Islet precursor cell (in vitro differentiated cells): ENCODE measurements at regions not wholly inside any gene's neighbourhood (a gene's known extent, or its start where the extent isn't known, plus 50 kb on each side); places are given as distances from the start of the nearest gene placed in this dataset.

Experiments
- DNase-seq: peaks from one replicate; pipeline ENCODE4 v3.0.0-alpha.2; 2018

GRCh38 chr11:28571371-28571770 is 463.2 kb downstream of the METTL15 start:
- no peak for DNase-seq

GRCh38 chr11:28569106-28569505 is 460.9 kb downstream of the METTL15 start:
- no peak for DNase-seq

GRCh38 chr11:28566339-28567089 is 458.3 kb downstream of the METTL15 start:
- DNase-seq, result peak; percentile 99

- no peak for DNase-seq
These were observed 451.3 kb downstream of the METTL15 start for GRCh38 chr11:28559492-28559891.

DNA sequence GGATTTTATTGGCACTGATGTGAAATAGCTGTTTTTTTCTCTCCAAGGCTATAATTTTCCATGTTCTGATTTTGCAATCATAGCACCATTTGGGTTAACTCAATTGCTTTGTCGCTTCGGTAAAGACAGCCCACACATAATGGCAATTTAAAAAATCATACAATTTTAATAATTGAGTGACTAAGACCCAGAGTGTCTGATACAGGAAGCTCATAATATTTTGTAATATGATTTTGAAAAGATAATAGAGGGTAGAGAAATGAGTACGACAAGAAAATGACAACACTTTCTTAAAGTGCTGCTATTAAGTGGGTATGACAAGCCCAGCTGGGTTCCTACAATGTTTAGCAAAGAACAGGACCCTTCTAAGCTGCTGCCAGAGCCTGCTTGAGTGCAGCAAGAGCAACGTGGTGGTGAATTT is 439.1 kb downstream of the METTL15 start:
- no peak for DNase-seq

- DNase-seq, result no peak
These were observed 437.3 kb downstream of the METTL15 start for GRCh38 chr11:28545536-28545935.

GRCh38 chr11:28542561-28542960 is 434.4 kb downstream of the METTL15 start:
- no peak for DNase-seq

DNA sequence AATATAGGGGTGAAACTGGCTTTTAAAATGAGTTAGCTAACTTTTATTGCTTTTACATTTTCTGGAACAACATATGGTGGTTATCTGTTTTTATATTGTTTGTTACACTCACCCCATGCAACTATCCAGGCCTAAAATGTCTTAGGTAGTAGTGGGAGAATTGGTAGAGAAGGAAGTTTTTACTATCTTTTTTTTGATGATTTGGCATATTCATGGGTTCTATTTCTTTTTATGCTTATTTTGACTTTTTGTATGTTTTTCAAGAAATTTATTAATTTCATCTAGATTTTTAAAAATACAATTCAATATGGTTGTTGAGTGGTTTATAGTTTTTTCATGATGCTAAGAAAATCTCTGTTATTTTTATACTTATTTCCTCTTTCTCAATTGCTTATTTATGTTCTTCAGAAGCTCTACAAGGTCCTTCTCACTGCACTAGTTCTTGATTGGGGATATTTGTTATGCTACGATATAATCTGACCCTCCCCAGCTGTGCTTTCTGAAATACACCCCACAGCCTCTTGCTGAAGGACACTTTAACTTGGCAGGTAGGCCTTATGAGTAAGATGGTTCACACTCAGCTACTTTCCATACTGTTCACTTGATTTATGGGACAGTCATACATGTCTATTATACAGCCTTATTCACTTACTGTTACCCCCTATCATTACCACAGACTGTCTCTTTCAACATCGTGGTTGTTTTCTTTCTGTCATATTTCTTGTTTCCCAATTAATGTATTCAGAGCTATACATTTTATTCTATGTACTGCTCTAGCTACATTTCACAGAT is 431.2 kb downstream of the METTL15 start:
- no peak for DNase-seq

DNA sequence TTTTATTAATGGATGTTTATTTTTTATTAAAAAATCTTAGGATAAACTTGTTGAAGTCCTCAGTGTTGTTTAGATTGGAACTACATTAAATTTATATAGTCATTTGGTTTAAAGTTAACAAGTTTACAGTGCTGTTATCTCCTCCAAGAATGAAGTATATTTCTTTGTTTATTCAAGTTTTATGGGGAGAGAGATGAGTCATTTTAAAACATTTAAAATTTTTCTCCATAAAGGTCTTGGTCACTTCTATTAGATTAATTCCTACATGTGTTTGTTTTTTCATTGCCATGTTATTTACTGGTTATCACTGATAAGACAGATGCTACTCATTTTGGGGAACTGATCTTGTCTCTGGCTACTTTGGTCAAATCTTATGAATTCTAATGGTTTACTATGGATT is 429.6 kb downstream of the METTL15 start:
- DNase-seq, result no peak

GRCh38 chr11:28536504-28537267 is 428.5 kb downstream of the METTL15 start:
- DNase-seq, result no peak

DNA sequence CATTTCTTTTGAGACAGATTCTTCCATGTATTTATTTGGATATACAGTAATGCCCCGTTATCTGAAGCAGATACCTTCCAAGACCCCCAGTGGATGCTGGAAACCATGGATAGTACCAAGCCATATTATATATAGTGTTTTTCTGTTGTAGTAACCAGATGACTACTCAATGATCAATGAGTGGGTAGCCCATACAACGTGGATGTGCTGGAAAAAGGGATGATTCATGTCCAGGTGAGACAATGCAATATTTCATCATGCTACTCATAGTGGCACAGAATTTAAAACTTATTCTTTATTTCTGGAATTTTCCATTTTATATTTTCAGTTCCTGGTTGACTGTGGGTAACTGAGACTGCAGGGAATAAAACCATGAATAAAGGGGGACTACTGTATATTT is 427.5 kb downstream of the METTL15 start:
- DNase-seq, result no peak

GRCh38 chr11:28529540-28530410 is 421.6 kb downstream of the METTL15 start:
- DNase-seq, result no peak

GRCh38 chr11:28529046-28529445 is 420.9 kb downstream of the METTL15 start:
- no peak for DNase-seq

GRCh38 chr11:28528217-28528616 is 420.0 kb downstream of the METTL15 start:
- DNase-seq, result no peak

- no peak for DNase-seq
These were observed 418.2 kb downstream of the METTL15 start for GRCh38 chr11:28526406-28526751.

DNA sequence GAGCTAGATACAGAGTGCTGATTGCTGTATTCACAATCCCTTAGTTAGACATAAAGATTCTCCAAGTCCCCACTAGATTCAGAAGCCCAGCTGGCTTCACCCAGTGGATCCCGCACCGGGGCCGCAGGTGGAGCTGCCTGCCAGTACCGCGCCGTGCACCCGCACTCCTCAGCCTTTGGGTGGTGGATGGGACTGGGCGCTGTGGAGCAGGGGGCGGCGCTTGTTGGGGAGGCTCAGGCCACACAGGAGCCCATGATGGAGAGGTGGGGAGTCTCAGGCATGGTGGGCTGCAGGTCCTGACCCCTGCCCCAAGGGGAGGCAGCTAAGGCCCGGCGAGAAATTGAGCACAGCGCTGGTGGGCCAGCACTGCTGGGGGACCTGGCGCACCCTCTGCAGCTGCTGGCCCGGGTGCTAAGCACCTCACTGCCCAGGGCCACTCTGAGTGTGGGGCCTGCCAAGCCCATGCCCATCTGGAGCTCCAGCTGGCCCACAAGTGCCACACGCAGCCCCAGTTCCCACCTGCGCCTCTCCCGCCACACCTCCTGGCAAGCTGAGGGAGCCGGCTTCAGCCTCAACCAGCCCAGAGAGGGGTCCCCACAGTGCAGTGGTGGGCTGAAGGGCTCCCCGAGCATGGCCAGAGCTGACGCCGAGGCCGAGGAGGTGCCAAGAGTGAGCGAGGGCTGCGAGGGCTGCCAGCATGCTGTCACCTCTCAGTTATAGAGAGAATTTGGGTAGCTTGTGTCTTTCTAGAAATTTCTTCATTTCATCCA is 417.6 kb downstream of the METTL15 start:
- DNase-seq, result no peak

GRCh38 chr11:28524098-28524497 is 415.9 kb downstream of the METTL15 start:
- no peak for DNase-seq

- DNase-seq, result no peak
These were observed 412.9 kb downstream of the METTL15 start for GRCh38 chr11:28521075-28521474.

- DNase-seq, result no peak
These were observed 412.1 kb downstream of the METTL15 start for GRCh38 chr11:28520291-28520690.

- no peak for DNase-seq
These were observed 410.6 kb downstream of the METTL15 start for GRCh38 chr11:28518825-28519224.

GRCh38 chr11:28517621-28518020 is 409.4 kb downstream of the METTL15 start:
- no peak for DNase-seq

DNA sequence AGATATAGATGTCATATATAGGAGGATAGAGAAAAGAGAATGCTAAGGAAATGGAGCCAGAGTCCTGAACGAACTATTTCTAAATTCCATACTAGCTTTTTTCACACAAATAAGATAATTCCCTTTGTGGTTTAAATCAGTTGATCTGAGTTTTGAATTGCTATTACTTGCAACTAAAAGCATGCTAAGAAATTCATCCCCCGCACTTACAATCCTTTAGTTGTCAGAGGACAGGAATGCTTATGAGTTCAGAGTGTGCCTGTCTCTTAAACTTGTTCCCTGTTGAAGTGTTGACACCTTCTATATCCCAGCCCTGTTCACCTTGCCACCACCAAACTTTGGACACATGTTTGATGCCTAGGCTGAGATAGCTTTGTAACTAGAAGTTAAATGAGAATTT is 406.2 kb downstream of the METTL15 start:
- DNase-seq, result no peak
